Fibroblast of skin of left quadriceps (primary cell): ENCODE measurements at regions not wholly inside any gene's neighbourhood (a gene's known extent, or its start where the extent isn't known, plus 50 kb on each side); places are given as distances from the start of the nearest gene placed in this dataset.
A peak's percentile ranks its signal among the peaks of the same experiment; 100 is the strongest.
"Not testable (repeated sequence)": the region's sequence is repeated elsewhere in the genome, so short reads cannot be mapped to it uniquely, and the experiment has no call there.

ENCODE experiments used
- DNase-seq, 2 experiments: peaks; one replicate each; pipeline ENCODE4 v3.0.0-alpha.2; 2013; ENCODE audit warnings: low read depth in 2 of 2

DNA sequence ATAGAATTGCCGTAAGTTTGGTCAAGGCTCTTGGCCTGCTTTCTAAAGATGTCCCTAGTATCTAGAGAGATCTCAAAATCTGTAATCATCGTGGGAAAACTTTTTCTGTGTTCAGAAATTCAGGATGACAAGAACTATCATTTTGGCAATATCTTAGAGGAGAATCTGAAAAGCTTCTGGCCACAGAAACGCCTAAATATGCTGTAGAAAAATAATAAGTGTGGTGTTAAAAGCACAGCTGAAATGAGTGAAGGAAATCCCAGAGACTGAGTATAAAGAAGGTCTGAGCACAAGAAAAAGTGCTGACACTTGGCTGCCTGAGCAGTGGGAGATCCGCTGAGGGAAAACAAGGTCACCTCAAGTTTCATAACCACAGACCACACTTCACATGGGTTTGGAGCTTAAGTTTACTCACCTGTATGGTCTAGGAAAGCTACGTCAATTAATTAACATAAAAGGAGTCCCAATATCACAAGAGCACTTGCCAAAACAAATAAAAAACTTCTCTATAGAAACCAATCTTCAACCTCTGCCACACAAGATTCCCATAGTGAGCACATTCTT, 235.2 kb upstream of the IRF2BP2 start:
- DNase-seq: no peak

DNA sequence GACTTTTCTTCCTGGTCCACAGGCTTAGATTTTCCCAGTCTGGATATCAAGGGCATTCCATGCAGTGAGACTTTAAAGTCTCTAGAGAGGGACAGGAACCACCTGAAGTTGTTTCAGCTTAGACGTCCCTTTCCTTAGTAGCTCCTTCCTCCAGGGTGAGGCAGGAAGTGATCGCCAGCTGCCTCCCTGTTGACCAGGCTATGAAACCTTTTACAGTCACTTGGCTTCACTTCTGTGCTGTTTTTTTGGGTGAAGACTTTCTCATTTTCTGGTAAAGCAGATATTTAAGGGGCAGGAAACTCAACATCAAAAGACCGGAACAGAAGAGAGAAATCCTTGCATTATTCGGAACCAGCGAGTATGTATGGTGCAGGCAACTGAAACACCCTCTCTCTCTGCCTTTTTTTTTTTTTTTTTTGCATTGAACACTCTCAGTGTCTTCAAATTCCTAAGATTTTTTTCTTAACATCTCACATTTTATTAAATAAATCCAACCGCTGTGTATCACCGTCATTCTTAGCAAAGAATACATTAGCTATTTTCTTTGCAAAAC, 234.6 kb upstream of the IRF2BP2 start:
- no peak for DNase-seq

DNA sequence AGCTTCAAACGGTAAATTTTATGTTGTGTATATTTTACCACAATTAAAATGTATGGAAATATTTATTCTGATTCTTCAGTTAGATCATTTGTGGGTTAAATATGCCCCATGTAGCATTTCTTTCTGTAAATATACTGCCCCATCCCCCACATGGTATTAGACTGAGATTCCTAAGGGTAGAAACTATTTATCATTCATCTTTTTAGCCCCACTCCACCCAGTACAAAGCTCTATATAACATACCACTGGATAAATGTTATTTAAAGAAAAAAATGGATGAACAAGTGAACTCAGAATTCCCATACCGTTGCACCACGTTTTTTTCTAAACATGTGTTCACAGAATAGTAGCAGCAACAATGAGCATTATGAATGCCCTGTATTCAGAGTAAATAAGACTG, 234.0 kb upstream of the IRF2BP2 start:
- no peak for DNase-seq

DNA sequence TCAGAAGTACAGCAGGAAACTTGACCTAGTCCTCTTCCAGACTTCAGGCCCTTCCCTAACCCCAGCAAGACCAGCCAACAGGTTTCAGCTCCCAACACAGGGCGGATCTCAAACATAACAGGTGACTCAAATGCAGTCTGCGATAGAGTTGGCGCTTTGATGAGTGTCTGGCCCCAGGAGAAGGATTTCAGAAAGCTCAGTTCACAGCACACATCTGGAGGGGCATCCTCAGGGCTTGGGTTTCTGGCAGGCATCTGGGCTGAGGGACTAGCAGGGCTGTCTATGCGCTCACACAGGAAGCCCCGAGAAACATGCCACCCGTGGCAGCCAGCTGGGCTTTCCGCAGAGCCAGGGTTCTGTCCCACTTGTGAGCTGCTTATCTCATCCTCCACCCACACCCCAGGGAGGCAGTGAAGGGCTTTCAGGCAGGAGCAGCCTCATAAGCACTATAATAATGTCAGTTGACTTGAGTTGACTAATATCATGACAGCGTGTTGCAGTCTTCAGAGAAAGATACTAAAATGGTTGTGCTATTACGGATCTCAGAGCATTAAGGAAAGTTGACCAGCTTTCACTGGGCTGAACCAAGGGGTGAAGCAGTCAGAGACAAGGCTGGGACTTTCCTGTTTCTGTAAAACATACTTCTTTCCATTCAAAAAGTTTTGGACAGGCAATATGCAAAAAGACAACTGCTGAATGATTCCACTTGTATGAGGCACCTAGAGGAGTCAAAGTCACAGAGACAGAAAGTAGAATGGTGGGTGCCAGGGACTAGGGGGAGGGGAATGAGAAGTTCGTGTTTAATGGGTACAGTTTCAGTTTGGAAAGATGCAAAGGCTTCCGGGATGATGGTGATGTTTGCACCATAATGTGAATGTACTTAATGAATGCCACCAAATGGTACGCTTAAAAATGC, 233.0 kb upstream of the IRF2BP2 start:
- no peak for DNase-seq

DNA sequence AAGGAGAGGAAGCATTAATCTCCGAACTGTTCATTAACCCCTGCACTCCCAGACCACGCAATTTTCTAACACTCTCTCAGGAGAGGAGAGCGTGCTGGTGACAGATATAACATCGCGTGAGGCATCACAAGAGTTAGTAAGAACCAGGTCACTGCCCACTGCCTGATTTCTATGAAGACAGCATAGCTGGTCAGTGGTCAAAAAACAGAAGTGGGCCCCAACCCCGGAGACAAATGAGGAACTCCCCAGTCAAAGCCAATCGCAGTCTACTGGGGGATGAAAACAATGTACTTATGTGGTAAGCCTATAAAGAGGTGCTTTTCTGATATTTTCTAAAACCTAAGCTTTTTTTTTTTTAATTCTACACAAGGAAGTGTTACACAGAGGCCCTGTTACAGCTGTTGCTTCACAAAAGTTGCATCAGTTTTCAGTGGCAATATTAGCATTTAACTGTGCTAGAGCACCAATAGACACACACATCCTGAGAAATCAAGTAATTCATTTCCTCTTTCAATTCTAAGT, 231.8 kb upstream of the IRF2BP2 start:
- DNase-seq: peak in 1 of 2 experiments; percentile 26

DNA sequence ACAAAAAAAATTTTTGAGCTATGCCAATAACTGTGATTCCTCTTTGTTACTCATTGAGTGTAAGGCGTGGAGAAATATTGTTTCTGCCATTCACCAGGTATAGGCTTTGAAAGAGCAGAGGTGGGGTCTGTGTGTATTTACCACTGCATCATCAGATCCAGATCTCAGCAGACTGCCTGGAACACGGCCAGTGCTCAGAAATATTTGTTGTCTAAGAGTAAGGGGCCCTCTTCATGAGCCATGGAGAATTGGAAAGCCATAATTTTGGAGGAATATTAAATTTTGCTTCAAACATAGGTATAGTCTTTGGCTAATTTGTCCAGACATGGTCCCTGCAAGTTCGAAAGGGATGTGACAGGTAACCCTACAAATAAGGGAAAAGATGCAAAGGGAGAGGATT, 231.3 kb upstream of the IRF2BP2 start:
- DNase-seq: no peak

DNA sequence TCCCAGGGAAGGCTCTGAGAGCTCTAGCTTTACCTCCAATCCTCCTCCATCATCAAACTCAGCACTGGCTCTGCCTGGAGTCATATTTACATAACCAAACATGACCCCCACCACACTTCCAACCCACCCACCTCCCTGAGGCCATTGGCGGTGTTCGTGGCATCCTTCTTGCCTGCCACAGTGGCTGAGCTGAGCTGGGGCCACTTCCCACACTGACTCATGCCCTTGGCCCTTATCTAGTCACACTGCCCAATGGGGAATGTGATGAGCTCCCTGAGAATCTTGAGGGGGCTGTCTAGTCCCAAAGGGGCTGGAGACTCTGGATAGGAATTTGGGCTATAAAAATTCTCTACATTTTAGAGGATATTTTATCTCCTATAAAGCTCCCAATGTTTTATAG, 230.9 kb upstream of the IRF2BP2 start:
- no peak for DNase-seq

DNA sequence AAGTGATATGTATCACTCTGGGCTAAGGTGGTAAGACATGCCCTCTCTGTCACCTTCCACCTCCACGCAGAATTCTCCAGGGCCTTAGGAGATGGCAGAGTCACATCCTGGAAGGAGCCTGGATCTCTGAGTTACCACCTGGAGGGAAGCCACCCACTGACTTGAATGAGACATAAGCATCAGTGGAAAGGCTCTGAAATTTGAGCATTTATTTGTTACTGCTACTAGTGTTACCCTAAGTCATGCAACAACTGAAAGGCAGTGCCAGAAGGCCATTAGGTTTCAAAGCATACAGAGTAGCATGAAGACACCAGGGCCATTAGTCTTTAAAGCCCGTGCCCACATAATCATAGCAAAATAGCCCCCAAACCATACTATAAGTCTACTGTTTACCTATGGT, 230.3 kb upstream of the IRF2BP2 start:
- no peak for DNase-seq

DNA sequence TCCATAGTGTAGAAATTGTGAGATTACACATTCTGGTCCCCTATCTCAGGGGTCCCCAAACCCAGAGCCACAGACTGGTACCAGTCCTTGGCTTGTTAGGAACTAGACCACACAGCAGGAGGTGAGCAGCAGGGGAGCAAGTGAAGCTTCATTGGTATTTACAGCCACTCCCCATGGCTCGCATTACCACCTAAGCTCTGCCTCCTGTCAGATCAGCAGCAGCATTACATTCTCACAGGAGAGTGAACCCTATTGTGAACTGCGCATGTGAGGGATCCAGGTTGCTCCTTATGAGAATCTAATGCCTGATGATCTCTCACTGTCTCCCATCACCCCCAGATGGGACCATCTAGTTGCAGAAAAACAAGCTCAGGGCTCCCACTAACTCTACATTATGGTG, 229.7 kb upstream of the IRF2BP2 start:
- no peak for DNase-seq

DNA sequence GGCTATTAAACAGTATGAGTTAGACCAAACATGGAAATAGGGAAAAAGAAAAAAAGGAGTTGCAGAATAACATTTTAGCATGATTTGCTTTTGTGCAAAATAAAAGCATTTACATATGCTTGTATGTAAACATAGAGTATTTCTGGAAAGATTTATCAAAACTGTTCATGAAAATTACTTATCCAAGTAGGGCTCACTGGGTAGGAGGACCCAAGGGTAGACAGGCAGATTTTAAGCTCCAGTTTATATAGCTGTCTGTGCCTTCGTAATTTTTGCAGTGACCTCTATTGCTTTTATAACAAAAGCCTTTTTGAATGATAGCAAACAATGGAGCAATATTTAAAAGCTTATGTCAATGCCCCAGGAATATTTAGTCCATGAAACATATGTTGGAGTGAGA, 228.8 kb upstream of the IRF2BP2 start:
- DNase-seq: no peak

DNA sequence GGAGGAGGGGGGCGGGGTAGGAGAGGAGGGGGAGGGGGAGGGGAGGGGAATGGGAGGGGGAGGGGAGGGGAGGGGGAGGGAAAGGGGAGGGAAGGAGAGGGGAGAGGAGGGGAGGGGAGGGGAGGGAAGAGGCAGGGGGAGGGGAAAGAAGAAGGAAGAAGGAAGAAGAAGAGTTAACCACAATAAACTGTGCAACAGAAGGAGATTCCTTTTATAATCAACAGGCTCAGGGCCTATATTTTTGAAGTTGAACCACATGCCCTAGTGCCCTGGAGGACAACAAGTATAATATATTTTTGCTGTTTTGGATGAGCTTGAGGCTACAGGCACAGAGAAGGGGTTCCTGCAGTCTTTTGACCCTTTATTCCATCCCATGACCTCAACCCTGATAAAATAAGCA, 228.2 kb upstream of the IRF2BP2 start:
- DNase-seq: no peak

DNA sequence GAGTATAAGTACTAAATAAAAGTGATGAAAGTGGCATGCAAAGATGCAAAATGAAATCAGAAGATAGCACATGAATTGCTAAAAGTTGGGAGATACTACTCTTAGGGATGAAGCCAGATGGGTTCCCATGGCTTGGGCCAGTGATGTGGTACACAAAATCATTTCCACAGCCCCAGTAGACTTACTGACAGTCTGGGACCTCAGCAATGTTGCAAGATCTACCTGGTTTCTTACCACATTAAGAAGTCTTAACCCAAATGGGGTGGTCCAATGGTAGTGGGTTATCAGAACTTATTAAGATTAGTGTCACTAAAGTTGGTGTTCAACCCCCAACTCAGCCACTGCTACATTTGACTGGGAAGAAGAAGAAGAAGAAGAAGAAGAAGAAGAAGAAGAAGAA, 227.7 kb upstream of the IRF2BP2 start:
- DNase-seq: no peak

DNA sequence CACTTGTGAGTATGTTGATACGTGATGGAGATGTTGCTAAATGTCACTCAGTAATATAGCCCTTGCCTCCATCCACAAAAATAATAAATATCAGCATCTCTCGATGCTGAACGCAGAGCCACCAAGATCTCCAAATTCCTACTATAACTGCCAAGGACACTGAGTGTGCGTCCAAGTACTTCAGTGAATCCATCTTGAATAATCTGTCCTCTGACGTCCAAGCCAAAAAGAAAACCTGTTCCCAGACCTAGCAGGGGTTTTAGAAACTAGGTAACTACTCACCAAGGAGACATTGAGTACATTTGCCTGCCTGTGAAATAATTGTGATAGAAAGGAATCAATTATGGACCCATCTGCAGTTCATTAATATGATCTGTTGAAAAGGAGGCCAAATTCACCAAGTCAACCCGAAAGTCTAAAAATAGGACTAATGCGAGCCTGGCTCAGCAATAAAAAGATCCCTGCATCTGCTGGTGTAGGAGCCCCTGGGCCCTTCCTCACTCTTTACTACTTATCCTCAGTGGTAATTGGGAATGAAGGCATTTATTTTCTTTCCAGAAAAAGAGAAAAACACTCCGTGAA, 226.9 kb upstream of the IRF2BP2 start:
- peak in 1 of 2 experiments; percentile 49 for DNase-seq

DNA sequence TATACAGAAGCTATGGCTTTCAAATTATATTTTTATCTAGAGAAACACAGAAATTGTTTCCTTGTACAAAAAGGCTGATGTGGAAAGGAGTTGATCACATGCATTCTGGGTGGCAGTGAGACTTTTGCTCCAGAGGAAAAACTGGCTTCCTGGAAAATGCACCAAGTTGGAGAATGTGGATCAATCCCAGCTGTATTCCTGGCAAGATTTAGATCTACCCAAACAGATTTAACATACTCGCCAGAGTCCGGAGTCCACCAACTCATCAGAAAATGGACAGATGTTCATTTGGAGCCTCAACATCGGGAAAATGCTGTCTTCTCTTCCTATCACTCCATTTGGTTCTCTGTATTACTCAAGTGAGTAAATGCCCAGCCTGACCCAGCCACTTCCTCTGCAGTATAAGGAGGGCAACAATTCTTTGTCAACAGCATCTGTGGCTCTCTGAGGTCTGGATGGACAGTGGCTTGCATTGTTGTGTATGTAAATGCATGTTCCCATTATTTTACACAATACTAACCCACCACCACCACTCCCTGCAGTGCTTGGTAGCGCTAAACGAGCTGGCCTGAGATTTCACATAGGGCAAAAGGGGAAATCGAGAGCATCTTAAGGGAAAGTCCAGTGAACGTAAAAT, 226.2 kb upstream of the IRF2BP2 start:
- DNase-seq: no peak

DNA sequence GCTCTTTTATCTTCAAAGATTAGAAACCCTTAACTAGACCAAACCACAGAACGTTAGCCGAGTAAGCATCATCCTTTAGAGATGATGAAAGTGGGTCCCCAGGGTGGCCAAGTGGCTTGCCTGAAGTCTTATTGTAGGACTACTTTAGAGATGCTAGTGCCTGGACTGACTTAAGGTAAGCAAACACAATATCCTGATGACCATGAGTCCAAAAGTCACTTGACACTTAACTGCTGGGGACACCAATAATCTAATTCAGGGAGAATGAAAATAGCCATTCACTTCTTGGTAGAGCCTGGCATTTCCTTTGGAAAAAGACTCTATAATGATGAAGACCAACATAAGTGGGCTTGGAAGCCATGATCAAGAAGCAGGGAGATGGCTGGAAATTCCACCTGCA, 225.3 kb upstream of the IRF2BP2 start:
- no peak for DNase-seq

DNA sequence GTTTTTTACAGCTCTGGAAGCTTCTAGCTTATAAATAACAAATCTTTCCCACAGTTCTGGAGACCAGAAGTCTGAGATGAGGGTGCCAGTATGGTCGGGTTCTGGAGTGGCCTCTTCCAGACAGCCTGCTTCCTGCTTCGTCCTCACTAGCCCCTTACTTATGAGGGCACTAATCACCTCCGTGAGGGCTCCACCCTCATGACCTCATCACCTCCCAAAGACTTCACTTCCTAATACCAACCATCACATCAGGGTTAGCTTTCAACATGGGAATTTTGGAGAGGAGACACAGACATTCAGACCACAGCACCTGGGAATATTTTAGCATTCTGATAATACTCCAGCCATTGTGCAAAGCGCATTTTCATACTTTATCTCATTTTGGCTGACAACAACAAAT, 223.7 kb upstream of the IRF2BP2 start:
- DNase-seq: no peak

DNA sequence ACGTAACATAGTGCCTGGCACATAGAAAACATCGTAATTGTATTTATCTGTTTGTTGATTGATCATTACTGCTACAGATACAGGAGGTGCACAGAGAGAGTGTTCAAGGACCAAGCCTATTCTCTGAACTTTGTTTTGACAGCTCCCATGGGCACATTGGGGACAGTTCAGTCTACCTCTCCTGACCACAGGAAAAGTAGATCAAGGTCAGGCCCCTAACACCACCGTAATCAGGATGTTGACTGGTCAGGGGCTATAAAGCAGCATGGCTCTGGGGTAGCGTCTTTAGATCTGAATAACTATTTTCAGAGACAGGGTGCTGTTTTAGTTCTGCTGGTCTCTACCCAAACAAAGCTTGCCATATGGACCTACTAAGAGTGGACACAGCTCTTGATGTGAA, 223.1 kb upstream of the IRF2BP2 start:
- no peak for DNase-seq

DNA sequence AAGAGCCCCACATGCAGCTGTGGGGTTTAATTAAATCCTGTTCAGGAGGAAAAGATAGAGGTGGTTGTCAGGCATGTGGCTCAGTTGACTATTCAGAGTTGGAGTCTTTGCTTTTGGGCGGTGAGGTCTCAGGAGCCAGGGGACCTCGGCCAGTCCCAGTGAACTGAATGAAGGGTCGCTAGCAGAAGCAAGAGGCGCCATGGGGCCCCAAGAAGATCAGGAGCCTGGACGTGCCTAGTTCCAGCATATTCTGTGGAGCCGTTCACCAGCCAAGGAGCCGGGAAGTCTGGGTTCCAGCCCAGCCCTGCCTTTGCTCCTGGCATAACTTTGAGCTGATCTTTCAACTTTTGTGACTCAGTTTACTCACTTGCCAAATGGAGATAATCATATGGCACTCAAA, 217.7 kb upstream of the IRF2BP2 start:
- no peak for DNase-seq

DNA sequence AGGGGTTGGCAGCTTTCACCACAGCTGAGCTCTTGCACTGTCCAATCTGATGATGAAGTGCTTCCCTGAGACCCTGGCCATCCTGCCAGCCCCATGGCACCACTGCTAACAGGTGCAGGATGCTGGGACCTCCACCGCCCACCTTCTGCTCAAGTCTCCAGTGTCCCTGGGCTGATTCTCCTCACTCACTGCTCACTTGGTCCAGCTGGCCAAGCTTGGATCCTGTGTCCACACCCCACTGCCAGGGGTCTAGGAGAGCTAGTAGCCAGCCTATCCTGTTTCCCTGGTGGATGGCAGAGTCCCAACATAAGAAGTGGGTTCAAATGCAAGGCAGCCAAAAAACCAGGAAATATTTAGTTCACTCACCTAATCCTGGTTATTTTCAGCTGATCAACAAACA, 217.2 kb upstream of the IRF2BP2 start:
- no peak for DNase-seq

DNA sequence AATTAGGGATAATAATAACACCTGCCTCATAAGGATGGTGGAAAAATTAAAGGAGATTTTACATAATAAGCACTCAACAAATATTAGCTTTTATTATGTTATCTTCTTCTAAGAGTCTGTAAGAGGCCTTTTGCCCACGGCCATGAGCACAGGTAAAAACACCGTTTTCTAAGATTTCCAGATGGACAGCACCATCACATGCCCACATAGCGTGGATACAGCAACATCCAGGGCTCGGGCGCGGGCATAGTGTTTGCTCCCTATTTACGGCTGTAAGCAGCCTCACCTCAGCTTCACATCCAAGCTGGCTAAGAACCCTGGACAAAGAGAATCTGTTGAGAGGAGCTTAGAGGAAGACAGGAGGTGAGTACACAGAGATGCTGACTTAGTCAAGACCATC, 216.4 kb upstream of the IRF2BP2 start:
- DNase-seq: no peak

DNA sequence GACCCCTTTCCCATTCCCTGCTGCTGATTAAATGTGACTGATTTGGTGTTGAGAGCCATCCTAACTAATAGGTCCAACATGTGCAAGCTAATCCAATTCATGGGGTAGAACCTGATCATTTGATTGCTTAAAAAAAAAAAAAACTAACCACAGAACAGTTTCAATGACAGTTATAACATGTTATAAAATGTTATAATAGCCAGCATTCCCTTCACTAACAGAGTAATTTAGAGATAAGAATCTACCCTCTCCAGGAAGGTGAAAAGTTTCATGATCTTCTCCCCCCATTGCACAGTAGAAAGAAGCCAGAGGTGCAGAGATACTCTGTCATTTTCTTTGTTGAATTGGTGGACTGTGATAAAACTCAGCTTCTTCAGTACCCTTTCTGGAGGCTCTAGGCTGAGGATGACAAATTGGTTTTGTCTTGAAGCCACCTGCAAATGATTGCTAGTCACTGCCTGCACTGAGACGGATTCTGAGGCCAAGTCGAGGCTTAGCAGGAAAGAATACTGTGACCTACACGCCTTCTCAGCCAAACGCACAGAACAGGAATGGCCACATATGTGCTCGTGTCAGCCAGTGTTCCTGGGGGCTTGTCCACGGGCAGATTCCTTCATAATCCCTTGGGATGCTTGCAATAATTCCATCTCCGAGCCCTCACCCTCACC, 215.7 kb upstream of the IRF2BP2 start:
- DNase-seq: no peak

DNA sequence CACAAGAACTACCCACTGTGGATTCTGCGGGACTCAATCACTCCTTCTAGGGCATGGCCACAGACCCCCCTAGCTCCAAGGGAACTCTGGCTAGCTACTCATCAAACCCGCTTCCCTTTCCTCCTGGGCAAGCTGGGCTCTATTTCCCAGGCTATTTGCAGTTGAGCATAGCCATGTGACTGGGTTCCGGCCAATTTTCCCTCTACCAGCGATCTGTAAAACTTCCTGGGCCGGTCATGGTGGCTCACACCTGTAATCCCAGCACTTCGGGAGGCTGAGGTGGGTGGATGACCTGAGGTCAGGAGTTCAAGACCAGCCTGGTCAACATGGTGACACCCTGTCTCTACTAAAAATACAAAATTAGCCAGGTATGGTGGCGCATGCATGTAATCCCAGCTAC, 214.9 kb upstream of the IRF2BP2 start:
- not testable (repeated sequence) for DNase-seq
